ENCODE measurements at regions not wholly inside any gene's neighbourhood (a gene's known extent, or its start where the extent isn't known, plus 50 kb on each side); places are given as distances from the start of the nearest gene placed in this dataset.

- Histone ChIP-seq H3K4me3 (no peak overlapping the region), H3K27ac (no peak overlapping the region), H3K36me3 (no peaks in the 10 kb centered on the region), H3K27me3 (no peaks in the 10 kb centered on the region), H3K9me3 (no peaks in the 10 kb centered on the region), H3K4me1 (no peaks in the 10 kb centered on the region)
- DNase-seq, result no peak
- TF ChIP-seq POLR2A (IDR thresholded peaks at IDR 0.05), result no peak
- no peak for TF ChIP-seq CTCF (IDR thresholded peaks at IDR 0.05)
Observed at GRCh38 chr13:22495819-22496218, 685.0 kb upstream of the SGCG start.

GRCh38 chr13:22496803-22497508, 683.8 kb upstream of the SGCG start:
- Histone ChIP-seq H3K4me3 (no peak overlapping the region), H3K9me3 (no peaks in the 10 kb centered on the region), H3K27me3 (no peaks in the 10 kb centered on the region), H3K4me1 (no peaks in the 10 kb centered on the region), H3K36me3 (no peaks in the 10 kb centered on the region), H3K27ac (no peak overlapping the region)
- TF ChIP-seq CTCF (IDR thresholded peaks at IDR 0.05), result no peak
- TF ChIP-seq POLR2A (IDR thresholded peaks at IDR 0.05), result no peak
- no peak for DNase-seq

- peak overlapping the region in 1 of 4 donors; percentile 31 for H3K4me3 ChIP-seq
Observed at GRCh38 chr13:22497991-22498780, 682.6 kb upstream of the SGCG start.

GRCh38 chr13:22499919-22500318, 680.9 kb upstream of the SGCG start:
- Histone ChIP-seq H3K27ac (no peak overlapping the region), H3K9me3 (no peaks in the 10 kb centered on the region), H3K27me3 (no peaks in the 10 kb centered on the region), H3K36me3 (no peaks in the 10 kb centered on the region), H3K4me1 (no peaks in the 10 kb centered on the region), H3K4me3 (no peak overlapping the region)
- no peak for TF ChIP-seq POLR2A (IDR thresholded peaks at IDR 0.05)
- TF ChIP-seq CTCF (IDR thresholded peaks at IDR 0.05), result no peak
- no peak for DNase-seq

More at GRCh38 chr13:22497991-22498780, 682.6 kb upstream of the SGCG start:
- no peaks in the 10 kb centered on the region for H3K27me3 ChIP-seq
- H3K4me1 ChIP-seq, result no peaks in the 10 kb centered on the region
- H3K9me3 ChIP-seq, result no peaks in the 10 kb centered on the region
- H3K27ac ChIP-seq, result no peak overlapping the region
- DNase-seq, result no peak
- no peaks in the 10 kb centered on the region for H3K36me3 ChIP-seq
- TF ChIP-seq CTCF (IDR thresholded peaks at IDR 0.05) (no peak), POLR2A (IDR thresholded peaks at IDR 0.05) (no peak)

- DNase-seq, result no peak
- Histone ChIP-seq H3K4me1 (no peaks in the 10 kb centered on the region), H3K4me3 (no peak overlapping the region), H3K9me3 (no peaks in the 10 kb centered on the region), H3K27me3 (no peaks in the 10 kb centered on the region), H3K27ac (no peak overlapping the region), H3K36me3 (no peaks in the 10 kb centered on the region)
- TF ChIP-seq POLR2A (IDR thresholded peaks at IDR 0.05) (no peak), CTCF (IDR thresholded peaks at IDR 0.05) (no peak)
Observed at GRCh38 chr13:22505489-22505888, 675.3 kb upstream of the SGCG start.
